ENCODE measurements at regions not wholly inside any gene's neighbourhood (a gene's known extent, or its start where the extent isn't known, plus 50 kb on each side); places are given as distances from the start of the nearest gene placed in this dataset.

GRCh38 chr2:5039241-5039975 lies 652.8 kb upstream of the SOX11 start:
- no peaks in the 10 kb centered on the region for H3K9me3 ChIP-seq (ENCODE audit: insufficient read depth, low read depth, low read length)
- H3K36me3 ChIP-seq (ENCODE audit: insufficient read depth, low read length) = no peaks in the 10 kb centered on the region
- no peak overlapping the region for H3K4me3 ChIP-seq (ENCODE audit: low read length)
- no peaks in the 10 kb centered on the region for H3K27me3 ChIP-seq (ENCODE audit: insufficient read depth, low read length)
- H3K27ac ChIP-seq (ENCODE audit: low read depth, low read length) = no peak overlapping the region
- no peak overlapping the region for H3K9ac ChIP-seq (ENCODE audit: low read depth, low read length)
- 92% methylated on average over 6 of the region's 6 CpGs for WGBS
- H3K4me1 ChIP-seq (ENCODE audit: insufficient read depth, low read length) = no peaks in the 10 kb centered on the region

- no peaks in the 10 kb centered on the region for H3K9me3 ChIP-seq (ENCODE audit: insufficient read depth, low read depth, low read length)
- no peaks in the 10 kb centered on the region for H3K27me3 ChIP-seq (ENCODE audit: insufficient read depth, low read length)
- H3K27ac ChIP-seq (ENCODE audit: low read depth, low read length) = no peak overlapping the region
- WGBS = 94% methylated on average over 3 of the region's 3 CpGs
- H3K9ac ChIP-seq (ENCODE audit: low read depth, low read length) = no peak overlapping the region
- no peaks in the 10 kb centered on the region for H3K4me1 ChIP-seq (ENCODE audit: insufficient read depth, low read length)
- no peaks in the 10 kb centered on the region for H3K36me3 ChIP-seq (ENCODE audit: insufficient read depth, low read length)
- no peak overlapping the region for H3K4me3 ChIP-seq (ENCODE audit: low read length)
Measured at GRCh38 chr2:5040571-5040970, 651.6 kb upstream of the SOX11 start.

GRCh38 chr2:5041501-5041900 lies 650.7 kb upstream of the SOX11 start:
- no peaks in the 10 kb centered on the region for H3K27me3 ChIP-seq (ENCODE audit: insufficient read depth, low read length)
- no peaks in the 10 kb centered on the region for H3K36me3 ChIP-seq (ENCODE audit: insufficient read depth, low read length)
- no peak overlapping the region for H3K9ac ChIP-seq (ENCODE audit: low read depth, low read length)
- no peak overlapping the region for H3K27ac ChIP-seq (ENCODE audit: low read depth, low read length)
- no peak overlapping the region for H3K4me3 ChIP-seq (ENCODE audit: low read length)
- no peaks in the 10 kb centered on the region for H3K9me3 ChIP-seq (ENCODE audit: insufficient read depth, low read depth, low read length)
- H3K4me1 ChIP-seq (ENCODE audit: insufficient read depth, low read length) = no peaks in the 10 kb centered on the region
- 100% methylated on average over 2 of the region's 2 CpGs for WGBS

- Histone ChIP-seq H3K4me3 (ENCODE audit: low read length) (no peak overlapping the region), H3K27me3 (ENCODE audit: insufficient read depth, low read length) (no peaks in the 10 kb centered on the region), H3K9ac (ENCODE audit: low read depth, low read length) (no peak overlapping the region), H3K9me3 (ENCODE audit: insufficient read depth, low read depth, low read length) (no peaks in the 10 kb centered on the region), H3K27ac (ENCODE audit: low read depth, low read length) (no peak overlapping the region), H3K36me3 (ENCODE audit: insufficient read depth, low read length) (no peaks in the 10 kb centered on the region), H3K4me1 (ENCODE audit: insufficient read depth, low read length) (no peaks in the 10 kb centered on the region)
- 98% methylated on average over 4 of the region's 4 CpGs for WGBS
Measured at GRCh38 chr2:5042666-5043440, 649.3 kb upstream of the SOX11 start.

- H3K27ac ChIP-seq (ENCODE audit: low read depth, low read length) = no peak overlapping the region
- H3K4me3 ChIP-seq (ENCODE audit: low read length) = no peak overlapping the region
- H3K4me1 ChIP-seq (ENCODE audit: insufficient read depth, low read length) = no peaks in the 10 kb centered on the region
- no peaks in the 10 kb centered on the region for H3K27me3 ChIP-seq (ENCODE audit: insufficient read depth, low read length)
- H3K36me3 ChIP-seq (ENCODE audit: insufficient read depth, low read length) = no peaks in the 10 kb centered on the region
- H3K9ac ChIP-seq (ENCODE audit: low read depth, low read length) = no peak overlapping the region
- H3K9me3 ChIP-seq (ENCODE audit: insufficient read depth, low read depth, low read length) = no peaks in the 10 kb centered on the region
- 98% methylated on average over 2 of the region's 2 CpGs for WGBS
Measured at GRCh38 chr2:5051300-5051699, 640.9 kb upstream of the SOX11 start.

GRCh38 chr2:5052905-5053304 lies 639.3 kb upstream of the SOX11 start:
- no peaks in the 10 kb centered on the region for H3K9me3 ChIP-seq (ENCODE audit: insufficient read depth, low read depth, low read length)
- H3K27ac ChIP-seq (ENCODE audit: low read depth, low read length) = no peak overlapping the region
- H3K9ac ChIP-seq (ENCODE audit: low read depth, low read length) = no peak overlapping the region
- H3K4me1 ChIP-seq (ENCODE audit: insufficient read depth, low read length) = no peaks in the 10 kb centered on the region
- no peaks in the 10 kb centered on the region for H3K27me3 ChIP-seq (ENCODE audit: insufficient read depth, low read length)
- H3K4me3 ChIP-seq (ENCODE audit: low read length) = no peak overlapping the region
- 95% methylated on average over 7 of the region's 7 CpGs for WGBS
- no peaks in the 10 kb centered on the region for H3K36me3 ChIP-seq (ENCODE audit: insufficient read depth, low read length)

GRCh38 chr2:5057891-5058351 lies 634.3 kb upstream of the SOX11 start:
- Histone ChIP-seq H3K27me3 (ENCODE audit: insufficient read depth, low read length) (no peaks in the 10 kb centered on the region), H3K9ac (ENCODE audit: low read depth, low read length) (no peak overlapping the region), H3K4me1 (ENCODE audit: insufficient read depth, low read length) (no peaks in the 10 kb centered on the region), H3K27ac (ENCODE audit: low read depth, low read length) (no peak overlapping the region), H3K4me3 (ENCODE audit: low read length) (no peak overlapping the region), H3K9me3 (ENCODE audit: insufficient read depth, low read depth, low read length) (no peaks in the 10 kb centered on the region), H3K36me3 (ENCODE audit: insufficient read depth, low read length) (no peaks in the 10 kb centered on the region)
- 93% methylated on average over 6 of the region's 6 CpGs for WGBS

GRCh38 chr2:5060956-5061355 lies 631.2 kb upstream of the SOX11 start:
- no peaks in the 10 kb centered on the region for H3K36me3 ChIP-seq (ENCODE audit: insufficient read depth, low read length)
- peaks cover 14% of the 10 kb centered on the region for H3K4me1 ChIP-seq (ENCODE audit: insufficient read depth, low read length)
- no peak overlapping the region for H3K4me3 ChIP-seq (ENCODE audit: low read length)
- H3K9me3 ChIP-seq (ENCODE audit: insufficient read depth, low read depth, low read length) = no peaks in the 10 kb centered on the region
- no peak overlapping the region for H3K9ac ChIP-seq (ENCODE audit: low read depth, low read length)
- H3K27ac ChIP-seq (ENCODE audit: low read depth, low read length) = no peak overlapping the region
- H3K27me3 ChIP-seq (ENCODE audit: insufficient read depth, low read length) = no peaks in the 10 kb centered on the region
- 94% methylated on average over 1 of the region's 1 CpG for WGBS

GRCh38 chr2:5064687-5065086 lies 627.5 kb upstream of the SOX11 start:
- WGBS = 30% methylated on average over 4 of the region's 5 CpGs
- no peak overlapping the region for H3K4me3 ChIP-seq (ENCODE audit: low read length)
- H3K27ac ChIP-seq (ENCODE audit: low read depth, low read length) = peak overlapping the region; percentile 4; the same call in 1 of the 2 replicates
- H3K36me3 ChIP-seq (ENCODE audit: insufficient read depth, low read length) = no peaks in the 10 kb centered on the region
- H3K9me3 ChIP-seq (ENCODE audit: insufficient read depth, low read depth, low read length) = no peaks in the 10 kb centered on the region
- H3K9ac ChIP-seq (ENCODE audit: low read depth, low read length) = no peak overlapping the region
- H3K4me1 ChIP-seq (ENCODE audit: insufficient read depth, low read length) = peaks cover 14% of the 10 kb centered on the region
- H3K27me3 ChIP-seq (ENCODE audit: insufficient read depth, low read length) = no peaks in the 10 kb centered on the region

- Histone ChIP-seq H3K4me3 (ENCODE audit: low read length) (no peak overlapping the region), H3K9ac (ENCODE audit: low read depth, low read length) (no peak overlapping the region), H3K9me3 (ENCODE audit: insufficient read depth, low read depth, low read length) (no peaks in the 10 kb centered on the region), H3K27ac (ENCODE audit: low read depth, low read length) (no peak overlapping the region), H3K36me3 (ENCODE audit: insufficient read depth, low read length) (no peaks in the 10 kb centered on the region), H3K27me3 (ENCODE audit: insufficient read depth, low read length) (no peaks in the 10 kb centered on the region), H3K4me1 (ENCODE audit: insufficient read depth, low read length) (peaks cover 22% of the 10 kb centered on the region)
- WGBS = 88% methylated on average over 3 of the region's 4 CpGs
Measured at GRCh38 chr2:5067816-5068215, 624.4 kb upstream of the SOX11 start.

- Histone ChIP-seq H3K27me3 (ENCODE audit: insufficient read depth, low read length) (no peaks in the 10 kb centered on the region), H3K4me3 (ENCODE audit: low read length) (no peak overlapping the region), H3K27ac (ENCODE audit: low read depth, low read length) (no peak overlapping the region; the same call in 1 of the 2 replicates), H3K9me3 (ENCODE audit: insufficient read depth, low read depth, low read length) (no peaks in the 10 kb centered on the region), H3K4me1 (ENCODE audit: insufficient read depth, low read length) (peaks cover 12% of the 10 kb centered on the region), H3K36me3 (ENCODE audit: insufficient read depth, low read length) (no peaks in the 10 kb centered on the region), H3K9ac (ENCODE audit: low read depth, low read length) (no peak overlapping the region)
- WGBS = 86% methylated on average over 5 of the region's 5 CpGs
Measured at GRCh38 chr2:5070257-5070656, 621.9 kb upstream of the SOX11 start.

Data from HUES64 (cell line).